ELF-1 (cell line): ENCODE measurements at regions not wholly inside any gene's neighbourhood (a gene's known extent, or its start where the extent isn't known, plus 50 kb on each side); places are given as distances from the start of the nearest gene placed in this dataset.
"Not testable (repeated sequence)": the region's sequence is repeated elsewhere in the genome, so short reads cannot be mapped to it uniquely, and the experiment has no call there.

Source experiments
- DNase-seq: peaks from one replicate; pipeline ENCODE4 v3.0.0-alpha.2; 2016; ENCODE audit warnings: low read depth, low spot score

DNA sequence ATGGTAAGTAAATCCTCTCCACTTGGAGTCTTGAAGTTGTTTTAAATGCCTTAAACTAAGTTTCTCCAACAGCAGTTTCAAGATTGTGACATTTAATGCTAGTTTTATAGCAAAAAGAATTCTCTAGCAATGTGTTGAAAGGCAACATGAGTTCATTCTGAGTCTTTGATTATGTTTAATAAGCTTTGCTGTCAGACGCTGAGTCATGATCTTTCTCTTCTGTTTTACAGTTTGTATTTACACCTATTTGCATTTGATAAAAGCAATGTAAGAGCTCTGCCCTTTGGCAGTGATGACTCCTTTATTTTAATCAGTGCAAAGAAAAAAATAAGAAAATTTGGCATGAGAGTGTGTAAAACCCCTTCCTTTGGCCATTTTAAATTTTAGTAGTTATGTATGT lies 497.7 kb downstream of the STK39 start:
- no peak for DNase-seq

DNA sequence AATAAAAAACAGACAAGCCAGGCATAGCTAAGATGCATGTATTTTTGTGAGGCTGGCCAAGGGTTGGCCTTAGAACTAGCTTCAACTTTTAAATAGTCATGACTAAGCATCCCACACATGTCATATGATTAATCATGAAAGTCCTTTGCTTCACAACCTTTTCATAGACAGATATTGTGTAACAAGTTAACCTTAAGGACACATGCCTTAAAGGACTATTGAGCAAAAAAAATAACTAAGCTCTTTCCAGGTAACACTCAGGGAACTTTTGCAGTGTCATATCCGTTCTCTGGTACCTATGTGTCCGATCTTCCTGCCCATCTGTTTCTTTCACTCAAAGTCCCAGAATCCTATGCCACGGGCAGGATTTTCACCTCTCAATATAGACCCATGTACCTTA lies 498.4 kb downstream of the STK39 start:
- no peak for DNase-seq

DNA sequence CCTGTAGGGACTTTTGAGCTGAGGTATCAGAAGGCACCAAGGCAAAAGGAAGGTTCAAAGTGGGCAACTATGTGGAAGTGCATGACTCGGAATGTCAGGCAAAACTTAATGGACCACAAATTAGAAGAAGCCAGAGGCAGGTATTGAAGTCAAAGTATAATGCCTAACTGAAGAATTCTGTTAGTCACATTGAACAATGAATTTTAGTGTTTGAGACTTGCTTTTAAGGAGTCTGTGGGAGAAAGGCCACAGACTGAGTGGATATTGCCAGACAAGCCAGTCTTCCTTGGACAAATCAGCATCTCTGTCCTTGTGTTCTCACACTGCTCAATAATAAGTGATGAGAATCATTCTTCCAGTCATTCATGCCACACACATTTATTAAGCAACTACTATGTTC lies 498.9 kb downstream of the STK39 start:
- DNase-seq = no peak

DNA sequence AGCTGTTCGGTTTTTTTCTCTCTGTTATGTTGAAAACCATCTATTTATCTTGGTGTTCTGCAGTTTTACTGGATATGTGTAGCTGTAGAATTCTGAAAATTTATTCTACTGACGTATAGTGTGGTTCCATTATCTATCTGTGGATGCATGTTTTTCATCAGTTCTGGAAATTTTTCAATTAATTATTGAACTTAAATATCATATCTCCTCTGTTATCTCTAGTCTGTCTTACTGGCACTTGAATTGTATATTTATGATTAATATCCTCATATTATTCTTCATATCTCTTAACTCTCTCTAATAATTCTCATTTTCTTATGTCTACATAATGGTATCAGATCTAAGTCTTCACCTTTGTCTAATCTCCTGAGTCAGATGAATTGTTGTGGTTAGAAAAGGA lies 501.7 kb downstream of the STK39 start:
- DNase-seq = no peak

DNA sequence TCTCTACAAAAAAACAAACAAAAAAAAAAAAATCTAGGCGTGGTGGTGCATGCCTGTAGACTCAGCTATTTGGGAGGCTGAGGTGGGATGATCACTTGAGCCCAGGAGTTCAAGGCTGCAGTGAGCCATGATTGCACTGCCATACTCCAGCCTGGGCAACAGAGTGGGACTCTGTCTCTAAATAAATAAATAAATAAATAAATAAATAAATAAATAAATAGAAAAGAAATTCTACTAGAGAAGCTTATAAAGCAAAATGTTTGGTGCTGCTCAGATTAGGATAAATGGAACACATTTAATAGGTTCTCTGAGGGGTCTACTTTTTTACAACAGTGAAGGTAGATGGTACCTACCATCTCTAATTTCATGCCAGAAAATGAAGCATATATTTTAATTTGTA lies 507.5 kb downstream of the STK39 start:
- DNase-seq = not testable (repeated sequence)

DNA sequence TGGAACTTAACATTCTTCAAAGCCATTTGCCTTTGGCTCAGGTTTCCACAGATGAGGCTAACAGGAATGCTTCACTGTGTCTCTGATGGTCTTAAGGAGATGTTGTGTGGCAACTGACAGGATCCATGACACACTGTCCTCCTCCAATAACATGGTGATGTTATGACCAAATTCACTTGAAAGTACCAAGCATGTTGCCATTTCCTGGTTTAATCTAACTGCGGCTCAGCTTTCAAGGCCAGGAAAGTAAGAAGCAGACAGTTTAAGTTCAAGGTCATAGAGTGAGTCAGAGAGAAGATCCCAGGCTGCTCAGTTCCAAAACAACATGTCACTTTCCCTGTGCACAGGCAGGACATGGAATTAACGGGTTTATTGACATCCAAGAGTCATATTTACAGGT lies 513.6 kb downstream of the STK39 start:
- DNase-seq = no peak

DNA sequence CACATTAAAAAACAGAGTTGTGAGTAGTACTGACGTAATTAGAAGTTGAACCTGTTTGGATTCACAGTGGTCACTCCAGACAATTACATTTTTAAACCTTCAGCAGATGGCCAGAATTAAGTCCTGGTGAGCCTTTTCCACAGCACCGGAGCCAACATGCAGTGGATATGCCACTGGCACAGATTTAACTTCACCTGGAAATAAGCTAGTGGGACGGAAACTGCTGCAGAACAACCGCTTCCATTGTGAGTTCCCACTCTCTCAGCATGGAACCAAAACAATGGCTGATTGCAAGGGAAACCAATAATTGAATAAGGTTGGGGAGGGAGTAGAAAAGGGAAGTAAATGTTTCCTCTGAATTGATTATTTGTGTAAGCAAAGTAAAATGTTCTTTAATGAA lies 515.1 kb downstream of the STK39 start:
- no peak for DNase-seq

DNA sequence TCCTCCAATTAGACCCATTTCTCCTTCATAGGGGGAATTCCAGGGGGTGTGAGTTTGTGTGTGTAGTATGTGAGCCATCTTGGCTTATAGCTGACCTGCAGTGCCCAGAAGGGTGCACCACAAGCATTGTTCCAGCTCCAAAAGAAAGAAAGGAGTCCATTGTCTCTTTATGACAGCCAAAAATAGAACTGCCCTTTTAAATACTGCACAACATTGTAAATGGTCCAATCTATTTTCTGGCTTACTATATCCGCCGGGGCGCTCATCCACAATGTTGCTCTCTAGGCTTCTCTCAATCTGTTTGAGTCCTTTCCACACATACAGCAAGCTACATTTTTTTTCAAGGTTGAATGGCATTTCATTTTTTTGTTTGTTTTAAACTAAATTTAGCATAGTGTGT lies 517.5 kb downstream of the STK39 start:
- DNase-seq = no peak

DNA sequence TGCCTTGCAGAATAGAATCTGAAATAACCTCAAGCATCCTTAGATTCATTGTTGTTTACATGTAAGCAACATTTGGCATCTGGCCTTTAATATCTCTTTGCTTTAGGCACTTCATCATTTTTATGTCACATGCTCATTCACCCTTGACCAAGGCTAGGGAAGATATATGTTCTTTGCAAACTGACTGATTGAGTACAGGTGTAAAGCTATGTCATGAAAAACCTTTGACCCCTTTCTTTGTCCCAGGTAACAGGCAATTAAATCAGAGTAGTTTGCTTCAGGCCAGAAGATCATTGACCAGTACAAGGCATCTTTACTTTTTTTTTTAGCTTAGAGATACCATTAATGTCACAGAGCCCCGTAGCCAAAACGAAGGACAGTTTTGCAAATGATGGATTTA lies 520.6 kb downstream of the STK39 start:
- no peak for DNase-seq

DNA sequence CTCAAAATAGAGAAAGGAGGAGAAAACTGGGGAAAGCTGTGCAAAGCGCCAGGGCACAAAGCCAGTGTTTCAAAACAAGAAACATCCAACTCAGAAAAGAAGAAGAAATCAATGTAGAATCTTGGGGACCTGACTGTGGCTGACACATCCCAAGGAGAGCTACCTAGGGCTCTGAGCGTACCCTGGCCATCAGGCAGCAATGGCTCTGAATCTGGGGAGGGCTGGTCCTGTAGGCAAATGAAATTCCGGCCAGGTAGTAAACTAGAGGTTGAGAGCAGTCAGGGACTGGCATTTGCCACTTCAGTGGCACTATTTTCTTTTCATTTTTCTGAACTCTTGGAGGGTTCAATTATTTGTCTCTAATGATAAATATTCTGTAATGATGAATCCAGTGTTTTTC lies 525.8 kb downstream of the STK39 start:
- no peak for DNase-seq

DNA sequence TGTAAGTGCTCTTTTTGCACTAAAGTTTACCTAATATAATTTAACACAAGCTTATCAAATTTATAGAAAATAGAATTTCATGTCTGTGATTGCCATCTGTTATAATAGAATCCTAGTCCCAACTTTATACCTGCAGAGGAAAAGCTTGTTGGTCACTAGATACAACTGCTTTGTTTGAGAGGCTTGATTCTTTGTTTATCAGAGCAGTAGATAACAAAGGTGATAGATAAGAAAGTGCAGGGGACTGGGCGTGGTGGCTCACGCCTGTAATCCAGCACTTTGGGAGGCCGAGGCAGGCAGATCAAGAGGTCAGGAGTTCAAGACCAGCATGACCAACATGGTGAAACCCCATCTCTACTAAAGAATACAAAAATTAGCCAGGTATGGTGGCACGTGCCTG lies 528.0 kb downstream of the STK39 start:
- no peak for DNase-seq

DNA sequence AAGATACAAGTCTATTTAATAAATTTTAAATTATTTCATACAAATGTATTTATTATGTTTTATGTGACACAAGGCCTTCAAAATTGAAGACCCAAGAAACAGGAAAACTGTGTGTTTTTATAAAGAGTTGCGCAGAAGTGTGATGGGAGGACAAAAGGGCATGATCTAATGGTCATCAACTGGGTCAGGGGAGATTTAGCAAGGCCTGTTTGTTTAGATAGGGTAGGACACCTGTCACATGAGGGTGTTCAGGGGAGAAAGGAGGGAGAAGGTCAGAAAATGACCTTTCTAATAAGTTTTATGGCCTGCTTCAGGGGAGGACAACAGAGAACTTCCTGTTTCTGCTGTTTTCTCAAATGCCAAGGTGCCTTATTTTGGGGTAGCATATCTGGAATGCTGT lies 528.8 kb downstream of the STK39 start:
- no peak for DNase-seq

DNA sequence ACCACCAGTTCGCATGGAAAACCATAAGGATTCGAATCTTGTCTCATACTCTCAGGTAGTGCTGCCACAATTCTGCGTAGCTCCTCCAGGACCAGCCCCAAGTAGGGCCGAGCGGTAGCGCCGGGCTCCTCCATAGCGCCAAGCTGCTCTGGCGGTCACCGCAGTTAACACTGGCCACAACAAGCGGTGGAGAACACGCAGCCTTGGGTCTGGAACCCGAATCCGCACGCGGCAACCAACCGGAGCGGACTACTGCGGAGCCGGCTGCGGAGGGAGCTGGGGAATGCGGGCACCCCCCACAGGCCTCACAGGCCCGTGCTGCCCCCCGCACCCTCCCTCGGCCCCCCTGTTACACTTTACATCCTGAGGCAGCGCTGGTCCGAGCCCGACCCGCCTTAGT lies 531.5 kb downstream of the STK39 start:
- peak; percentile 66 for DNase-seq

DNA sequence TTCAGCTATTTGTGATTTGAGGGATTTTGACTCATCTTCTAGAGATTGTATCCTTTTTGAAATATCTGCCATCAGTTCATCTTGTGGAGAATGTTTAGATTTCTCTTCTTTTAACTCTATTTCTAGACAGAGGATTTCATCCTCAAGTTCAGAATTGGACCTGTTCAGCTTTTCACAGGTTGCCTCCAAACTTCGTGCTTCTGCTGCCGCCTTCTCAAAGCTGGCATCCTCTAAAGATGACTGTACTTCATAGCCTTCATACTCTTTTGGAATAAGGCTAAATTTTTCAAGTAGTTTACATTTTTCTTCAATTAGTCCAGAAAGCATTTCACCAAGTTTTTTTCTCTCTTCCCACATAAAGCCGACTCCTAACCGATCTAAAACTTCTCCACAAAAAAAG lies 531.9 kb downstream of the STK39 start:
- not testable (repeated sequence) for DNase-seq

DNA sequence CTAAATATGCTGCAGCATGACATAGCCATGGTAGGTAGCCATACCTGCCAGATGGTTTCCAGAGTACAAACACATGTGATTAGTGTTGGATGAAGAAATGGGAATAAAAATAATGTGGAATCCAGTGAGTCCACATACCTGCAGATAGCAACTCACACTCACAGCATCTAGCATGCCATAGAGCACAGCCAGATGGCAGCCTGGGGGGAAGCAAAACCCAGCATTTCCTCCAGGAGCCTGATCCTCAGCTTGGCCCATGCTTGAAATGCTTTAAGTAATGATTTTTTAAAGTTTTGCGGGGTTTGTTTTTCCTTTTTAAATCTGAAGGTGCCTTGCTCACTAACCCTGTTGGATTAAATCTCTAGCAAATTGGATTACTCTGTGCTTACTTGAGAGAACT lies 535.1 kb downstream of the STK39 start:
- DNase-seq = no peak

DNA sequence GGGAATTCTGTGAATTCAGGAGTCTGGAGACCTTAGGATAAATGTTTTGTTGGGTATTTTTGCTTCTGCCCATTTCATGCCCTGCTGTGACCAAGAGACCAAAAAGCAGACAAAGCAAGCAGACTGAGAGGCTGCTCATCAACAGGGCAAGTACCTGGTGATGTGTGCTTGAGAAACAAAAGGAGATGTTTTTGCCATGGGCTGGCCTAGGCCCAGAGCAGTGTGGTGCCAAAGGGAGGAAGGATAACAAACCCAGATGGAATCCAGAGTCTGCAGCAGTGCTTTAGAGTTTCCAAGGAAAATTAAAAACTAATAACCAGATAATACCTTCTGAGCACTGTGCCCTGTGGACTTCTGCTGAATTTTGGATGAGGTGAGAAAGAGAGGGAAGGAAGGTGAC lies 538.4 kb downstream of the STK39 start:
- DNase-seq = no peak

DNA sequence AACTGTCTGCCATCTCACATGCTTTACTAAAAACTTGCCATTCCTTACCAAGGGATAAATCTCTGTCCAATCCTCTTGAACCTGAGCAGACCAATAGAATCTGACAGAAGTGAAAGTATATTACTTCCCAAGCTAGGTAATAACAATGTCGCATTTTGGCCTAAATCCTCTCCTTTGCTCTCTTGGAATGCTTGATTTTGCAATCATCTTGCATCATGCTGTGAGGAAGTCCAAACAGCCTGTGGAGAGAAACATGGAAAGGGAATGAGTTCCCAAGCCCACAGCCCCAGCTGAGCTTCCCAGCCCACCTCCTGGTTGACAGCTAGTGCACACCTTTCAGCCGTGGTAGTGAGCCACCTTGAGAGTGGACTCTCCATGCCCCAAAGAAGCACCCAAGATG lies 540.6 kb downstream of the STK39 start:
- DNase-seq = no peak

DNA sequence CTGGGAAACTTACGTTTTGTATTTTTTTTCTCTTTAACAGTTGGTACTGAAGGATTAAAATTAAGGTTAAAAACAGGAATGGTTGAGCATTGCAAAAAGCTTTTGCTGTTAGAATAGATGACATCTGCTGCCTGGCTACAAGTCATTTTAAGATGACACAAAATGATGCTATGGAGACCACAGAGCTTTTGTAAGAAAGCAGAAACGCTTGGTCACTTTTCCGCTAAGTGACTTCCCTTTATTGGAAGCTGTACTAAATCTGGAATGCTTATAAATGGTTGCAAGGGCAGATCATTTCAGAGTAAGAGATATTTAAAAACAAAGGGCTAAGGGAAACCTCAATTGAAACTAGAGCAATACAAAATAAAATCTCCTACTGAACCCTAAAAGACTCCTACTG lies 544.0 kb downstream of the STK39 start:
- no peak for DNase-seq

DNA sequence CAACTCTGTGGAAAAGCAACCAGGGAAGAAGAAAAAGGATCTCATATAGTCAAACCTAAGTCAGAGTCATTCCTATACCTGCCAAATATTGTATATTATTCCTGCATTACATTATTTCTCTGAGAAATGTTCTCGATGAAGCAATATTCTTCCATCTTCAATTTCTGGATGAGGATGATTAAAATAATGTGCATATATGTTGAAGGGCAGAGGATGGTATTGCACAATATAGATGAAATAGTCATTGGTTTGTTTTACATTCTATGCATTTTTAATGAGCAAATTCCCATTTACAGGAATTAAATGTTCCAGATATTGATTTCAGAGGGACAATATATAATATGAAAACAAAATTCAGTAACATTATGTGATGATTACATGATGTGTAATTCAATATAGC lies 545.2 kb downstream of the STK39 start:
- DNase-seq = no peak

DNA sequence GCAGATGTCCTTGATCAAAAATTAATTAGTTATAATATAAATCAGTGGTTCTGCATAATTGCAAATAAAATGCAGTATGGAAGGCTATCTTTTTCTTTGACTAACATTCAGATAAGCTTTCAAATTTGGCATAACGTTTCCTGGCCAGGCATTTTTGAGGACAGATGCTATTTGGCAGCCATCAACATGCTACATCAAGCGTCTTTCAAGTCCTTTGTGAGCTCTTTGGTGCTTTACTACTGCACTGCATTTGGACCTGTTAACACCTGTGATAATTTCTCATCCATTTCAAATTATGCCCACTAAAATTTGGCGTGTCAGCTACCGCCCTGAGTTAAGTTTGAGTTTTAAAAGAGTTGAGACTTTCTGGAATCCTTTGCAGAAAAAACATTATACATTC lies 545.7 kb downstream of the STK39 start:
- DNase-seq = no peak

DNA sequence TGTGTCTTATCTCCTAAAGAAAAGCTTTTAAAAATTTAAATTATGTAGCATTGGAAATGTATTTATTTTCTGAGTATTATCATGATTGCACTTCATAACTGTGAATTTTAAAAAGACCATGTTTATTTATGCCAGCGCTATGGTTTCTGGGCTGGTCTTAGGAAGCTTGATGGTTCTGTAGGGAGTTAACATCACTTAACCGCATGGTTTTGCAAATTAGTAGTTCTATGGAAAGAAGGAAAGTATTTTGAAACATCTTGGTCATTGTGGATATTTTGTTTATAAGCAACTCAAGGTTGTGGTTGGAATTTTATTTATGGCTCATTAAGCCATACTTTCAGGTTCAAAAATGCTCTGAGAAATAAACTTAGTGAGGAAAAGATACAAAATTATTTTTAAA lies 549.4 kb downstream of the STK39 start:
- DNase-seq = no peak

DNA sequence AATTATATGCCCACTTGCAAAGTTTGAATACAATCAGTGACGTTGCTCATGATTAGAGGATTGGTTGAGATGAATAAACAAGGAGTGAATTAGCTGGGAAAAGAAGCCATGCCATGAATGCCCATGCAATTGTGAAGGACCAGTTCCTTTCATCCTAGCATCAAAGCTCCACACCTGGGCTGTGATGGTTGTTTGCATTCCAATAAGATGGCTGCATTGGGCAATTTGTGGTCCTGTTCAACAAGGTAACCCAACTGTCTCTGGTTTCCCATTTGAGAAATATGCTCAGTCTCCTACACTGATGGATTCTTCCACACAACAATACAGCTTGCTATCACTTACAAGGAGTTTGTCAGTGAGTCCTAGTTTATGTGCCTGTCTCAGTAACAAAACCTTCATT lies 550.2 kb downstream of the STK39 start:
- no peak for DNase-seq

DNA sequence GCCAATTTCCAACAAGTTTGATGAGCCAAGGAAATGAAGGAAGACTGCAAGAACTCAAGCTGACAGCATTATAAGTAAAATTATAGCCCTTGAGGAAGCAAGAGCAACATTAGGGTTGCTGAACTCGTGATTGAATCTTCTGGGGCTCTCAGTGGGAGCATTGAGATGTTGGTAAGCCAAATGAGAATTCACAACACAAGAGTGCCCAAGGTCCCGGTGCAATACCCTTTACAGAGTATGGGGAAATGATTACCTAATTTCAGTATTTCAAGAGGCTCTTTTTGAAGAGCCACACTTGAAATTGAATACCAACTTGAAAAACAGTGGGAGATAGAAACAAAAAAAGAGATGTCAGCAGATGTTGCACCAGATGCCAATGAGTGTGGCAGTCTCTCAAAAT lies 554.5 kb downstream of the STK39 start:
- DNase-seq = no peak

DNA sequence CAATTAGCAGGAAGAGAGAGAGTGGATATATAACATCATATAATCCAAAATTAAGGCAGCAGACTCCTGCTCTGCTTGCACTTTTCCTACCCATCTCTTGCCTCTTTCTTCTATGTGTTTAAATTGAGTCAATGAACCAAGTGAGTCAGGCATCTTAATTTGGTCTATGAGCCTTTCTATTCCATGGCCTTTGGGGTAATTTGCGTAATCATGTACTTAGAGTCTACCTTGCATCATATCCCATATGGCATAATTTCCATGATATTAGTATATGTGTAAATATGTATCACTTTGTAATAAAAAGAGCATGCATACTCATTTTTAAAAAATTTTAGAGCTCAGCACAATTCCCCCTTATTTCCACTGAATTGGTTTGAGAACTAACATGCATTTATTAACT lies 555.2 kb downstream of the STK39 start:
- DNase-seq = no peak

DNA sequence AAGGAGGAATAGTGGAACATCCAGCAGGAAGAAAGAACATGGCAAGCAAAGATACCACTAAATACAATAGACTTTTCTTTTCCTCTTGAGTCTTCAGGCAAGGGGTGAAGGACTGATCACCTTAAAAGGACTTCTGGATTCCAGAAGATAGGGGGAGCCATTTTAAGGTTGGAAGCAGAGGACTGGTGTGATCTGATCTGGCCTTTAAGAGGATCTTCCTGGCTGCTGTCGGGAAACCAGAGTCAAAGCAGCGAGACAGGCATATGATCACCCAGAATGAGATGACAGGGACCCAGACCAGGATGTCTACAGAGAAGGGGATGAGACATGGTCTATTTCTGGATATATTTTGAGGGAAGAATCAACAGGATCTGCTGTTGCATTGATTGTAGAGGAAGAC lies 558.0 kb downstream of the STK39 start:
- peak; percentile 67 for DNase-seq
